ENCODE measurements at regions not wholly inside any gene's neighbourhood (a gene's known extent, or its start where the extent isn't known, plus 50 kb on each side); places are given as distances from the start of the nearest gene placed in this dataset.
"Not testable (repeated sequence)": the region's sequence is repeated elsewhere in the genome, so short reads cannot be mapped to it uniquely, and the experiment has no call there.

DNA sequence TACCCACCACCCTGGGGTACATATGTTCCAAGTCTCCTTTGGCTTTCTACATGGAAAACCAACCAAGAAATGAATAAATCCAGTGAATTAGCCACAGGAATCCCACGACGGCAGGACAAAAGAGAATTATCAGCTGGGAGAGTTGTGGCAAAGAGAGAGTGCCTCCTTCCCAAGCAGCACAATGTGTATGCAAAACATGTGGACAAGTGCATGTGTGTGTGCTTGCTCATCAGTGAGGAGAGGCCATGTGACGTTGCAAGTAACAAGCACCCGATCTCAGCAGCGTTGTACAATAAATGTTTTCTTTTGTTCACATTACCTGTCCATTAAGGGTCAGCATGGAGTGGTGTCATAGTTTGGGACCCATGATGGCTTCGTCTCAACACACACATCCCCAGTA, 50.0 kb upstream of the EMX2 start:
- no peak for DNase-seq (ENCODE audit: low read depth, low spot score)

DNA sequence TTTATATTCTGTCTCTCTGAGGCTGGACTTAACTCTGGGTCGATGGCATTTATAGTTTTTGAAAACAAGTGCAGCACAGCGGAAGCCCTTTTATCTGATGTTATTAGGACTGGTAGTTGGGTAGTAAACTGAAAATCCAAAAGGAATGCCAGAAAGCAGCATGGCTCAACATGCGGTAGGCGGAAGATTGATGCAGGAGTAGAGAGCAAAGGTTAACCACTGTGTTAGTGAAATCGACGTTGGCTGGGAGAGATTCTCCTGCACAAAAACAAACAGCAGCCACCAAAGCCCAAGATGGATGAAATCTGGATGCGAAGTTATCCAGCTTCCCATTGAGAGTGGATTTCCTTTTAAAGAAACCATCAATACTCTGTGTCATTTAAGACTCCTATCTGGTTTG, 54.5 kb upstream of the EMX2 start:
- no peak for DNase-seq (ENCODE audit: low read depth, low spot score)

DNA sequence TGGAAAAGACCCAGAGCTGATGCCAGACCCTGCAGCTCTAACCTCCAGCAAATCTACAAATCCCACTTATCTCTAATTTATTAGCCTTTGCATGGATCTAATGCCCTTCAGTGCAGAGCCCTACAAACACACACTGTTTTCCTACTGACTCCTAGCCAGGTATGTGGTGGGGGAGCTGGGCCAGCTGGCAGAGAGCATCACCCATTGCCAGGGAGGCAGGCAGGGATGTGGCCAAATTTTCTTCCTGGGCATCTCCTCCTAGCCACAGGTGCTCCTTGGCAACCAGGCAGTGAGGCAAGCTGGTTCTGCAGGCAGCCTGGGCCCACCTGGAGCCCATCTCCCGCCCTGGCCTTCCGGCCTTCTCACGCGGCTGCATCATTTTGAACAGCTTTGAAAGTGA, 55.9 kb upstream of the EMX2 start:
- DNase-seq (ENCODE audit: low read depth, low spot score), result no peak

DNA sequence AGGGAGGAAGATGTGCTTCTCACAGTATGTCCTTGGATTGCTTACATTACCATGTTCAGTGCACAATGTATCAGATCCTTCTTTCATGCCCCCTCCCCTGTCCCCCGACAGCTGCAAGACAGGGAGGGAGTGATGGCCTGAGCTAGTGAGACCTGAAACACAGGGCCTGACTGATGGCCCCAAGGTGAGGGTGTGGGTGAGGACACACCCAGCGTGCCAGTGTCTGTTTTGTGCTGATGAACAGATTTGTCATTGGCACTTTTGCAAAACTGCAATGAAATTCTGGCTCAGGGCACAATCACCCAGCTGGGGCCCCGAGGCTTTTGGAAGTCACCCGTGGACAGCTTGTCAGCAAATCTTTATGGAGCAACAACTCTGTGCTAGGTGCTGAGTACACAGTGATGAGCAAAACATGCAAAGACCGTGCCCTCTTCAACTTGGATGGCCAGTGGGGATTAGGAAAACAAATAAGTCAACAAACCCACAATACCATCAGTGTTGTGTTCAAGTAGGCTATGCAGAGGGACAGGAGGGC, 59.4 kb upstream of the EMX2 start:
- no peak for DNase-seq (ENCODE audit: low read depth, low spot score)

DNA sequence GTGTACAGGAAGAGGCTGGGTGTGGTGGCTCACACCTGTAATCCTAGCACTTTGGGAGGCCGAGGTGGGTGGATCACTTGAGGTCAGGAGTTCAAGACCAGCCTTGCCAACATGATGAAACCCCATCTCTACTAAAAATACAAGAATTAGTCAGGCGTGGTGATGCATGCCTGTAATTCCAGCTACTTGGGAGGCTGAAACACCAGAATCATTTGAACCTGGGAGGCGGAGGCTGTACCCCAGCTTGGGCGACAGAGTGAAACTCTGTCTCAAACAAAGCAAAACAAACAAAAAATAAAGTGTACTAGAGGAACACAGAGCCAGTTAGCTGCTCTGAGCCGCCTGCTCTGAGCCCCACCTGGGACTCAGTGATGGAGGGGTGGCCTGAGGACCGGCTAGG, 61.5 kb upstream of the EMX2 start:
- not testable (repeated sequence) for DNase-seq (ENCODE audit: low read depth, low spot score)

DNA sequence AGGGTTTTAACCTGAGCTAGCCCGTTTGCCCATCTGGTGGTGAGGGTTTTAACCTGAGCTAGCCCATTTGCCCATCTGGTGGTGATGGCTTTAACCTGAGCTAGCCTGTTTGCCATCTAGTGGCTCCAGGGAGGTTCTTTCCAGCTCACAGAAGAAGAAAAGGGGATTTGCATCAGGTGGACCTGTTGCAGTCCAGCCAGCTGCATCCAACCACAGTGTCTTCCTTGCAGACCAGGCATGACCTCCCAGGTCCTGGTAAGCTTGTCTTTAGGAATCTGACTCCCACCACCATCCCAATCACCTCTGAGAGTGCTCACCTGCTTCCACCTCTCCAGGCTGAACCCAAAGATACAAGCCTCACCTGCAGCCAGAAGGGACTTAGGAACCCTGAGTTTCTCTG, 62.4 kb upstream of the EMX2 start:
- no peak for DNase-seq (ENCODE audit: low read depth, low spot score)

DNA sequence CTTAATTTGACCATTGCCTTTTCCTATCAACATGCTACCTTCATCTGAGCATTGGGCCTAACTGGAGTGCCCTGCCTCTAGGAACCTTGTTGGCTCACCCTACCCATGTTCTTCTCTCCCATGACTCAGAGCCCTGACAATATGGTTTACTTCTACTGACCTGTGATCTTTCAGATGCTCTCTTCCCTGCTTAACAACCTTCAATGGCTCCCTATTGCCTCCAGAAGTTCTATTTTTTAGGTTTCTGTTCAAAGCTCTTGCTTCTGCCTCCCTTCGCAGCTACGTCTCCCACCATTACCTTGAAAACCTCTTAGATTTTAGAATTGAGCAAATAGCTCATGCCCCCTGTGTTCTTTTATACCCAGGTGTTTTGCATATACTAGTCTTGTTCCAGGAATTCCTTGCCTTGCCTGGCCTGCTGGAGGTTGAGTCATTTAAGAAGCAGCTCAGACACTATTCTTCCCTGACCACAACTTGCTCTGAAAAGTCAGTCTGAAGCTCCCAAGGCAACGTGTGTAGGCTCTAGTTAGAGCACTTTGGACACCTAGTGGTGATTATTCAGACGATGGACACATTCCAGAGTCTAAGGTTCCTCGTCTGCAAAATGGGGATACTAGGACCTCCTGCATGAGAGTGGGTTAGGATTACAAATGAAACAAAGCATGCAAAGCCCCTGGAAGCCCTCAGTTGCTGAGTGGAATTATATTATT, 64.4 kb upstream of the EMX2 start:
- no peak for DNase-seq (ENCODE audit: low read depth, low spot score)

DNA sequence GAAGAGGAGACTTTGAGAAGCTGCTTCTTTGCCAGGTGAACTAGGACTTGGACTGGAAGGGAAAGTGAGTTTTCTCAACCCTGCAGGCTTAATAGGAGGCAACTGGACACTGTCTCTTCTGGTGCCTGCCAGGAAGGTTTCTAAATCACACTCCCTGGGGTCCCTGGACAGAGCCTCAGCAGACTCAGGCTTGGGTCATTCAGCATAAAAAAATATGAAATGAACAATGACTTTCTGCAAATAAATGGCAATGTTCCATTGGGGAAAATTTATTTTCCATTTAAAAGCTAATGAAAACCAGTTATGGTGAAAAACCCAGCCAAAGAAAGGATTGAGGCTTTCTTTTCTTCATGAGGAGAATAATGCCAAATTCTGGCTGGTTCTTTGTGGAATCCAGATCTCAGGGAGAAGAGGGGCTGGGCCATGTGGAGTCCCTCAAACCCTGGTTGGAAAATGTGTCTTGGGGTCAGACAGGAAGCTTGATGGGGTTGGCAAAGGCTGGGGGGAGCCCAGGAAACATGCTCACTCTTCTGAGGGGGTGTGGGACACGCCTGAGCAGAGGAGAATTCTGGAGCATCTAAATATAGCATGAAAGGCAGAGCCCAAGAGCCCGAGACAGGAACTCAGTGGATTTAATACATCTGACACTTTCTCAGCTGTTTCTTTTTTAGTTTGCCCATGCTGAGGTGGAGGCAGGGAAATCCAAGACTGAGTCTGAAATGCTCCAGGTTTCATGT, 65.2 kb upstream of the EMX2 start:
- no peak for DNase-seq (ENCODE audit: low read depth, low spot score)

DNA sequence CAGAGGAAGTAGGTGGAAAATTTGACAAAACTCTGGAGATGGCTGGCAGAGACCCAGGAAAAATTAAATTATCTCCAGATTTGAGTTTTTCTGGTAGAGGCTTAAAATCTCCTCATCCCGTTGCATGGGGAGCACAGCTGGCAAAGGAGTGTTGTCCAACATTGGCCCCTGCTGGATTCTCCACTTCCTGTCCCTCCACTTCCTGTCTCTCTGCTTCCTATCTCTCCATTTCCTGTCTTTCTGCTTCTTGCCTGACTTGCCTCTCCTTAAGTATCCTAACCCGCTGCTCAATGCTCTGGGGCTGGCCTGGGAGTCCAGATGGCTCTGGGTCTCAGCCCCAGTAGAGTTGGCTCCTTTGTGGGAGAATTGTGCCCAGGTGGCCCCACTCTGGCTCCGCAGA, 65.8 kb upstream of the EMX2 start:
- no peak for DNase-seq (ENCODE audit: low read depth, low spot score)

DNA sequence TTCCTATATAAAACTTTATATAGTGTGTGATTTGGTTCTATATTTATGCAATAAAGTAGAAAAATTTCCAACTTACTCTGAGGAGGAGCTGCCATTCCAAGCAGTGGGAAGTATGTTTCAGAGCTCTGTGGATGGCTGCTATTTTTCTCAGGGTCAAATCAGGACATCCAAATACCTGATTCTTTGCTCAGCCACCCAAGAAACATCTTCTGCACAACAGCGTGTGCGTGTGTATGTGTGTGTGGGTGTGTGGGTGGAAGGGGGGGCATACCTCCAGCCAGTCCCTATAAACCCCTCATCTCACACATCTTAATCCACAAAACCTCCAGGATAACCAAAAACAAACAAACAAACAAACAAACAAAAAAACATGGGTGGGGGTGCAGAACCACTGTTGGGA, 66.3 kb upstream of the EMX2 start:
- DNase-seq (ENCODE audit: low read depth, low spot score), result no peak

DNA sequence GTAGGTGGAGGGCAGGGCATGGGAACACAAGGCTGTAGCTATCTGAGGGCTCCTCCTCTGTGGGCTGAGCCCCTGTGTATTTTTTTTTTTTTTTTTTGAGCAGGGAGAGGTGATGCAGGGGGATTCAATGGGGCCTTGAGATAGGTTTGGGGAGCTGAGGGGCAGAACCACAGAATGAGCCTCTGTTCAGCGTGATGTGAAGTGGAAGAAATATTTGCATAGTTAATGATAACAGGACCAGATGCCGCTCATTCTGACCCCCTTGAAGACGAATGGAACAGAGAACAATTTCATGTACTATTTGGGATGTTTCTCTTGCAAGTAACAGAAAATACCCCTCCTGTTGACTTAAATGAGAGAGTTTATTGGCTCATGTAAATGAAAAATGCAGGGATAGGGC, 69.7 kb upstream of the EMX2 start:
- DNase-seq (ENCODE audit: low read depth, low spot score), result no peak

DNA sequence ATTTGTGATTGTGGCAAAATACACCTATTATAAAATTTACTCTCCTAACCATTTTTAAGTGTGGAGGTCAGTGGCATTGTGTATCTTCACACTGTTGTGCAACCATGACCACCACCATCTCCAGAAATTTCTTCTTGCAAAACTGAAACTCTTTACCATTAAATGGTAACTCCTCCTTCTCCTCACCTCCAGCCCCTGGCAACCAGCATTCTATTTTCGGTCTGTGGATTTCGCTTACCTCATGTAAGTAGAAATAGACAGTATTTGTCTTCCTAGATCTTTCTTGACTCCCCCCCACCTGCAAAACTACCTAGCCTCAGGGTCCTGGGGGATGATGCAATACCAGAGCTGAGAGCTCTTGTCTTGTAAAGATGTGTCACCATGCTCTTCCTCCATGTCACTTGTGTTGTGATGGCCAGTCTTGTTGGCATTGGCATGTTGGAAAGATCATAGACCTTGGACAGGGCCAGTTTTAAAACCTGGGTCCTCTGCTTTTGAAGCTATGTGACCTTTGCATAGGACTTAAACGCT, 71.1 kb upstream of the EMX2 start:
- DNase-seq (ENCODE audit: low read depth, low spot score), result no peak

DNA sequence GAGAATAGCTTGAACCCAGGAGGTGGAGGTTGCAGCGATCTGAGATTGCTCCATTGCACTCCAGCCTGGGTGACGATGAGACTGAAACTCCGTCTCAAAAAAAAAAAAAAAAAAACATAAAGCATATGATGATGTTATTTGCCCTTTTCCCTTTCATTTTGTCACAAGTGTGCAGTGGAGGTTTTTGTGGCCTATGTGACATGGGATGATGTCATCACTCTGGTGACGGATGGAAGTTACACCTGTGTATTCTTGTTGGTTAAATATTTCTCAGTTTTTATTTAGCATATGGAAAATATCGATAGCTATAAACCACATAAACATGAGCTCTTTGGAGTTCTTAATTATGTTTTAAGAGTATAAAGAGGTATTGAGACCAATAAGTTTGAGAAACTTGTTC, 71.8 kb upstream of the EMX2 start:
- no peak for DNase-seq (ENCODE audit: low read depth, low spot score)

DNA sequence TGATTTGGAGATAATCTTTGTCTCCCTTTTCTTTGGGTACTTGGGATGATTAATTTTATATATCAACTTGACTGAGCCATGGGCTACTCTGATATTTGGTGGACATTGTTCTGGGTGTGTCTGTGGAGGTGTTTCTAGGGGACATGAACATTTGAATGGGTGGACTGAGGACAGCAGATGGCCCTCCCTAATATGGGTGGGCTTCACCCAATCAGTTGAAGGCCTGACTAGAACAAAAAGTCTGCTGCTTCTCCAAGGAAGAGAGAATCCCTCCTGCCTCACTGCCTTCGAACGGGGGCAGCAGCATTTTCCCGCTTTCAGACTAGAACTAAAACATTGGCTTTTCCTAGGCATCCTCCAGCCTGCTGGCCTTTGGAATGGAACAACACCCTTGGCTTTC, 73.9 kb upstream of the EMX2 start:
- DNase-seq (ENCODE audit: low read depth, low spot score), result no peak

DNA sequence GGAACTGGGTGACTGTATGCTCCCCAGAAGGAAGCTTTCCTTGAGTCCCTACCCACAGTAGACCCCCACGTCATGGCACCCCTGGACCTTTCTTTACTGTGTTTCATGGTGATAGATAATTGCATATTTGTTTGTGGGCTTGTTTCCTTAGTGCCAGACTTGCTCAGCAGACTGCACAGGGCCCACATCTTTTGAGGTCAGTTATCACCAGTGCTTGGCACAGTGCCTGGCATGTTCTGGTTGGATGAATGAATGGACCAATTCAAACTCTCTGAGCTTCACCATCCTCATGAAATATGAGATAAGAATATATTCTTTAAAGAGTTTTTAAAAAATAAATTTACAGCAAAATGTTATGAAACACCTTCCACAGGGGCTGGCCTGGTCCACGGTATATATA, 78.4 kb upstream of the EMX2 start:
- no peak for DNase-seq (ENCODE audit: low read depth, low spot score)

DNA sequence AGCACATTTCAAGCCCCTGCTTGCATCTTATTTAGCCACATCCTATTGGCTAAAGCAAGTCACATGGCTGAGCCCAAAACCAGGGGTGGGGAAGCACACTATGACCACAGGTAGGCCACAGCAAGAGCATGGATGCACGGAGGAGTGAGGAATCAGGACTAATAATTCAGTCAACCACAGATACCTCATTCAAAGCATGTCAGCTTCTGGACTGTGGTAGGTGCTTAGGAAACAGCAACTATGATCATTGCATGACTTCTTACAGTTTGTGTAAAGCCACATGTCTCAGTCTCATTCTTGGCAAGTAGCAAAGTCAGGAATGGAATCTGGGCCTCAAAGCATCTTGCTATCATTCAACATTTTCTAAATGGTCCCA, 79.0 kb upstream of the EMX2 start:
- no peak for DNase-seq (ENCODE audit: low read depth, low spot score)

DNA sequence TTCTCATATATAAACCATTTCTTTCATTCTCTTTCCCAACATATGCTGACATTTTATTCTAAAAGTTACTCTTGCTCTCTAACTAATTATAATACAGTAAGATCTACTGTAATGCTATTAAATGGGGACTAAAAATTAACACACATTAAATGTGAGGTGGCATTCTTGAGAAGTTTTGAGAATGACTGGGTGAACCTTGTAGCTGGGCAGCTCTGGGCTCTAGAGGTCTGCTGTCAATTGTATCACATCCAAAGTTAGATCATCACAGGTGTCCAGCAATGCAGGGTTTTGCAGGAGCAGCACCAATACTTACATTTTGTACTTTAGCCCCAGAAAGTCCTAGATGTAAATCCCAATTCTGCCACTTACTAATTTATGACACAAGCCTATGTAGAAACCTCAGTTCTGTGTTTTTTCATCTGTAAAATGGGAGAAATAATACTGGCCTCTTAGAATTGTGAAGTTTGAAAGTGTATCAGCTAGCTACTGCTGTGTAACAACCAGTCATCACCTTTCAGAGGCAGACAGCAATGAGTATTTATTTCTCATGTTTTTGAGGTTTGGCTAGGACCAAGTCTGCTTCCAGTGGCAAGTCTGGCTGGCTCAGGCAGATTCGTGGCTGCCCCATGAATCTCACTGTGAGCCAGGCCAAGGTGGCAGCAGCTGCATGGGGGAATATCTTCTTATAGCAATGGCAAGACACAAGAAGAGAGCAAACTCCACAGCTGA, 79.6 kb upstream of the EMX2 start:
- no peak for DNase-seq (ENCODE audit: low read depth, low spot score)

DNA sequence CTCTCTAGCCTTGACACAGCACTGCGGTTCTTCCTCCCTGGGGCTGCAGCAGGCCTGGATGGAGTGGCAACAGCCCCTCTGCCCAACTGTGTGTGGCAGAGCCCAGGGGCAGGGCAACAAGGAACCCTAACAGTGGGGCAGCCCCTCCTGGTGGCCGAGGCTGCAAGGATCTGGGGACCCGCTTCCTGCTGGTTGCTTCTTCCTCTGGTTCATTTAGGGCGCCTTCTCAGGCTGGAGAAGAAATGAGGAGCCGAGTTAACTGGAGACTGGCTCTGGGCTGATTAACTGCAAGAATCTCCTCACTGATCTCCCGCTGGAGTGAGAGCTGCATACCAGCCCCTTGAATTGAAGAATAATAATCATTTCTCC, 80.1 kb upstream of the EMX2 start:
- no peak for DNase-seq (ENCODE audit: low read depth, low spot score)

DNA sequence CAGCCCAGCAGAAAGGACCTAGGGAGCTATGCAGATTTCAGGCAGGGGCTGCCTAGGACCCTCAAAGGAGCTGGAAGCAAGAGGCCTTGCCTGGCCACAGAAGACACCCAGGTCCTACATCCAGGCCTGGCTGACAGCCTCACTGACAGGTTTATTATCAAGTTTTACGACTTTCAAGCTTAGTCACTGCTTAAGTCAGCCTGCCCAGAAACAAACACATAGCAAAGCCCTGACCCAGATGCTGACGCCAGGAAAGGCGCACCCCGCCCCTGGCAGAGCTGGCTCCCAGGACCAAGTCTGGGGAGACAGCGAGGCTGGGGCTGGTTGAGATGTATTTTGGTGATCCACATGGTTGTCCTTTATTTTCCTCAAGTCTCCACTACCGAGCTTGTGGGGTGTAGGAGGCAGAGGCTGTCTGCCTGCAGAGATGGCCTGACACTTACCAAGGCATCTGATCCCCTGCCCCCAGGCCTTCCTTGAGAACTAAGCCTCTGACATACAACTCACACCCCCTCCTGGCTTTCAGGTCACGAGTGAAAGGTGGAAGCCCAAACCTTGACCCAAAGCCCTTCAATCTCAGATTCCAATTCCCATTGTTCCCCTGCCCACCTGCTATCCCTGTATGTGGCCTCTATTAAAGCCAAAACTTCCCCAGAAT, 80.7 kb upstream of the EMX2 start:
- no peak for DNase-seq (ENCODE audit: low read depth, low spot score)

DNA sequence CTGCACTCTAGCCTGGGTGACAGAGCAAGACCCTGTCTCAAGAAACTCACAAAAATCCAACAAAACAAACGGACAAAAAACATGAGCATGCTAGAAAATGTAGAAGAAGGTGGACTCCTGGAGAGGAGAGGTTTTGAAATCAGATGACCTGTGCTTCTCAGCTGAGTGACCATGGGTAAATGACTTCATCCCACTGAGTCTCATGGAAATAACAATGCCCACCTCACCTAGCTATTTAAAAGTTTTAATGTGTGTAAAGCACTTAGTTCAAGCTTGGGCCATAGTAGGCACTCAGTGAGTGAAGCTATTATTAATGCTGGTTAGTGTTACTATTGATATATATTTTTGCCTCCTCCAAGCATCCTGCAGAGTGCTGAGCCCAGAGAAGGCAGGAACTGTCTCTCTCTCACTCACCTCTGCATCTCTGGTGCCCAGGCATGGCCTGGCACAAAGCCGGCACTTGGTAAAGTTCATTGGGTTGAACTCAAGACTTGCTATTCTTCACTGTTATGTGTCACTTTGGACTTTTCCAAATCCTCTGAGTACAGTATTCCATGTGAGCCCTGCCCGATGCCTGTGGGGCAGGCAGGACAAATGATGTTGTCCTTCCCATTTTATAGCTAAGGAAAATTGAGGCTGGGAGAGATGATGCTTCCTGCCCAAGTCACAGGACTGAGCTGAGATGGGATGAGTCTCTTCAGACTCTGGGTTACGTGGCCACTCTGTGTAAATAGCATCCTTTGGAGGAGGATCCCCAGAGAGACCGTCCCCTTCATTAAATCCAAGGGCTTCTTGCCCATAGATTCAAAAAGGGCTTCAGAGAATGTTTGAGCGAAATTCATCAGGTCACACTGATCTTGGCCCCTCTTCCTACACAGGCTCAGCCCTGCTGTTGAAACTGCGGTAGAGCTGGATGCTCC, 81.4 kb upstream of the EMX2 start:
- DNase-seq (ENCODE audit: low read depth, low spot score), result no peak

DNA sequence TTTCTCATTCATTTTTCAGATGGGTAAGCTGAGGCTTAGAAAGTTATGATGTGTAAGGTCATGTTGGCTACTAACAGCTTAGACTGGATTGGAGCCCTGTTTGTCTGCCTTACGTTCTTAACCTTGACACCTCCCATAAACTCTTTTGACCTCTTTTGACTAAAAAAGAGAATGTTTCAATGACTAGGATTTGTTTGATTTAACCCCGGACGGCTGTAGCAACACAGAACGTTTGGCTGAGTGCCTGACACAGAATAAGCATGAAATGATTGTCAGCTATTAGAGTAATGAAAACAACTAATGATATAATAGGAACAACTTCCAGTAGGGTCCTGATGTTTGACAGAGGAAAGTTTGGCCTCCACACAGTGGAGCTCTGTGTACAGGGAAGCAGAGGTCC, 83.3 kb upstream of the PDZD8 start:
- no peak for DNase-seq (ENCODE audit: low read depth, low spot score)
